Left cardiac atrium (tissue), 4 donors: ENCODE measurements at regions not wholly inside any gene's neighbourhood (a gene's known extent, or its start where the extent isn't known, plus 50 kb on each side); places are given as distances from the start of the nearest gene placed in this dataset.

Experiments
- ATAC-seq, 2 donors: fragments of 200-7000 bp; cut with Tn5 transposase; one replicate each; pipeline ENCODE4 v1.9.1; 2020; ENCODE audit warnings: mild to moderate bottlenecking in 2 of 2, moderate library complexity in 2 of 2
- DNase-seq: peaks from one replicate; pipeline ENCODE4 v3.0.0-alpha.2; 2020
- intact Hi-C, 2 donors: fragments of 100-400 bp; cut with DNase I; formaldehyde crosslinking; loops; one replicate each; pipeline versions ENCODE4 v1.14.1 to v1.15.1; 2022 to 2023
- donor health status: DM: no; HTN: yes; CAD: no.
- donor health status: DM: no; HTN: yes; CAD: no; lungs with severe emphysema.
- donor health status: DM: yes; HTN: yes; CAD: no.
- donor health status: Dilated cardiomyopathy.

GRCh38 chr22:48282804-48283203 is 1520.4 kb downstream of the TBC1D22A start:
- DNase-seq (no peak), ATAC-seq (no peak)
- intact Hi-C loops = no loop called here

- no peak for ATAC-seq
- DNase-seq = no peak
- intact Hi-C loops = no loop called here
These were observed 1517.0 kb downstream of the TBC1D22A start for GRCh38 chr22:48279461-48279756.

GRCh38 chr22:48278620-48279460 is 1516.4 kb downstream of the TBC1D22A start:
- DNase-seq (no peak), ATAC-seq (no peak)
- intact Hi-C loops = no loop called here

- ATAC-seq (no peak), DNase-seq (no peak)
- intact Hi-C loops = no loop called here
These were observed 1515.6 kb downstream of the TBC1D22A start for GRCh38 chr22:48277868-48278581.

- ATAC-seq (peak in 1 of 2 donors; percentile 16), DNase-seq (no peak)
- intact Hi-C loops = no loop called here
These were observed 1514.8 kb downstream of the TBC1D22A start for GRCh38 chr22:48276994-48277867.

- no peak for DNase-seq
- intact Hi-C loops = no loop called here
- ATAC-seq = no peak
These were observed 1513.0 kb downstream of the TBC1D22A start for GRCh38 chr22:48275412-48275811.

DNA sequence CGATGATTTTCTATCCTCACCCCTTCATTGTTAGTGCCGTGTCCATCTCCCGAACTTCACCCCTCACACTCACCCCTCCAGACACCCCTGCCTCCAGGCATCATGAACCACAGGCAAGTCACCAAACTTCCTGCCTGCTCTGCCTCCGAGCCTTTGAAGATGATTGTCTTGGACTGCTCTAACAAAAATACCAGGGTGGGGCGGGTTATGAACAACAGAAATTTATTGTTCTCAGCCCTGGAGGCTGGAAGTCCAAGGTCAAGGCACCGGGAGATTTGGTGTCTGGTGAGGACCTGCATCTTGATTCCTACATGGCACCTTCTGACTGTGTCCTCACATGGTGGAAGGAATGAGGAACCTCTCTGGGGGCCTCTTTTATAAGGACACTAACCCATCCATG is 1508.3 kb downstream of the TBC1D22A start:
- no peak for DNase-seq
- ATAC-seq = no peak
- intact Hi-C loops = no loop called here

DNA sequence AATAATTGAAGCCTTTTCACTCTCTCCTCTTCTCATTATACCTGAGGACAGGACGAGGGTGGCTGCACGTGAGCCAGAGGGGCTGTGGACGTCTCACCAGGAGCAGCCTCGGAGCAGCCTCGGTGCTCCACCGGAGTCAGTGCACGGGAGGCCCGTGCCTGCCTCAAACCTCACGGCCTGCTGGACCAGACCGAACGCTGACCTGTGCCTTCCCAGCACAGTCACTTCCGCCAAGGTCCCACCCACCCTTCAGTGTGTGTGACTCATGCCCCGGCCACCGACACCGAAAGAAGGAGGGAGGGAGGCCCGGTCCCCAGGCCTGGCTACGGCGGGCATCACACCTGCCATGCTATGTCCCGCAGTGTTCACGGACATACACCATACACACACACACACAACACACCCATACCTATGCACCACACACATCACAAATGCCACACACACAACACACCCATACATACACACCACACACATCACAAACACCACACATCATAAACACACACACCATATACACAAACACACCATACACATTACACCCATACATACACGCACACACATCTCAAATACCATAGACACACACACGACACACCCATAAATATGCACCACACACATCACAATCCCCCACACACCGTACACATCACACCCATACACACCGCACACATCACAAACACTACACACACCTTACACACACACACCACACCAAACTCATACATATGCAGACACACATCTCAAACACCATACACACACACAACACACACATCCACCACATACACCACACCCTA is 1506.5 kb downstream of the TBC1D22A start:
- intact Hi-C loops = no loop called here
- no peak for DNase-seq
- ATAC-seq = no peak

- ATAC-seq = no peak
- DNase-seq = no peak
- intact Hi-C loops = no loop called here
These were observed 1505.8 kb downstream of the TBC1D22A start for GRCh38 chr22:48268293-48268692.

DNA sequence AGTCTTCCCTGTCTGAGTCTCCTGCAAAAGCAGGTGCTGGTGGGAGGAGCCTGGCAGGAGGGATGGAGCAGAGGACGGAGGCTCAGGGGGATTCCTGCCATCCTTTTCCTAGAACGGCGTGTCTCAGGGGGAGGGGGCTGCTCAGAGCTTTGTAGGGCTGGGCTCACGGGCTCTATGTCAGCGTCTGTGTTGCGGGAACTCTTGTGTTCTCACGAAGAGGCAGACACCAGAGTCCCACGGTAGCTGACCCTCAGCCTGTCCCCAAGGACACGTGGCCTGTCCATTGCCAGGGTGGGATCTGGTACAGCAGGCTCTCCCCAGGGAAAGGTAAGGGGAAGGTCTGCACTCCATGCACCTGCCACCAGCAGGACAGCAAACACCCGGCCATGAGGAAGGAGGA is 1505.2 kb downstream of the TBC1D22A start:
- intact Hi-C loops = no loop called here
- ATAC-seq (no peak), DNase-seq (no peak)

- no peak for ATAC-seq
- intact Hi-C loops = no loop called here
- no peak for DNase-seq
These were observed 1502.7 kb downstream of the TBC1D22A start for GRCh38 chr22:48265000-48265625.

GRCh38 chr22:48264586-48264985 is 1502.1 kb downstream of the TBC1D22A start:
- intact Hi-C loops = no loop called here
- DNase-seq (no peak), ATAC-seq (no peak)

- ATAC-seq (no peak), DNase-seq (no peak)
- intact Hi-C loops = no loop called here
These were observed 1501.4 kb downstream of the TBC1D22A start for GRCh38 chr22:48263791-48264351.

DNA sequence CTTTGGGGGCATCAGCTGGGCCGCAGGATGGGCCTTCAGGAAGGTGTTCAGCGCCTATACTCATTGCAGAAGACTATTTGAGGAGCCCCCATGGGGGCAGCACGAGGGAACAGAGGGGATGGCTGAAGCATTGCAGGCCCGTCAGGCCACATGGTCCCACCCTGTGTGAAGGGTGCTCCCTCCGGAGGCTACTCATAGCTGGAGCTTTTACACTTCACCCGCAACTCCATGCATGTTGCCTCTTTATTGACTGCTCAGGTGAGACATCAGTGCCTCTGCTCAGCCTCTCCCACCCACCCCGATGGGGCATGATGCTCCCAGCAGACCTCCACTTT is 1500.9 kb downstream of the TBC1D22A start:
- ATAC-seq = no peak
- intact Hi-C loops = no loop called here
- no peak for DNase-seq

DNA sequence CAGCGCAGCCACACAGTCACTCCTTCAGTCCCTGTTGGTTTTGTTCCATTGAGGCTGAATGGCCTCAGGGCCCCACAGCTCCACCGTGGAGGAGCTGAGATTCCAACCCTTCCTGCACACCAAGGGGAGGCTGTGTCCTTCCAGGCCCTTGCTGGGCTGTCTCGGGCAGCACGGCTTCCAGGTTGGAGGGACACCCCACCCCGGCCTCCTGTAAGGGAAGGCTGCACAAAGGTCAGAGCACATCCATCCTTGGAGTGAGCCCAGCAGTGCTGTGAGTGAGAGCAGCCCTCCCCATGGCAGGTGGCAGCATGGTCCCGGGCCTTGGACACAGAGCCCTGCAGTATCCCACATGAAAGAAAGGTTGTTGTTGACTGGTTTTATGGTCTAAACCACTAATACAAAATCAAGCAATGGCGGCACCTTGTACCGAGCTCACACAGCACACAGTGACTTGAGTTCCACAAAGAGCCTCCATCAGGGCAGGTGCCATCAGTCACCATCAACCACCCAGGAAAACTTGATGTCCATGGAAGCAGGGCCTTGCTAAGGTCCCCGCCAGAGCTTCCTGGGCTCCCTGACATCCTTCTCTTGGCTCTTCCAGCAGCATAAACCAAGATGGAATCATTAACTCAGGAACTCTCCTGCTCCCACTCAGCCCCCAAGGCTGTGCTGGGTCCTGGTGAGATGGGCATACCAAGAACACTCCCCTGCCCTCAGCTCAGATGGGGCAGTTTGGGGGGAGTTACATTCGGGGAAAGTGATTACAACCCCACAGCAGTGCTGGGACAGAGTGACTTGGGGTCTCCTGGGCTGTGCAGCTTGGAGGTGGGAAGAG is 1500.4 kb downstream of the TBC1D22A start:
- ATAC-seq = no peak
- intact Hi-C loops = no loop called here
- DNase-seq = no peak

GRCh38 chr22:48261706-48262105 is 1499.3 kb downstream of the TBC1D22A start:
- no peak for ATAC-seq
- intact Hi-C loops = no loop called here
- DNase-seq = no peak

DNA sequence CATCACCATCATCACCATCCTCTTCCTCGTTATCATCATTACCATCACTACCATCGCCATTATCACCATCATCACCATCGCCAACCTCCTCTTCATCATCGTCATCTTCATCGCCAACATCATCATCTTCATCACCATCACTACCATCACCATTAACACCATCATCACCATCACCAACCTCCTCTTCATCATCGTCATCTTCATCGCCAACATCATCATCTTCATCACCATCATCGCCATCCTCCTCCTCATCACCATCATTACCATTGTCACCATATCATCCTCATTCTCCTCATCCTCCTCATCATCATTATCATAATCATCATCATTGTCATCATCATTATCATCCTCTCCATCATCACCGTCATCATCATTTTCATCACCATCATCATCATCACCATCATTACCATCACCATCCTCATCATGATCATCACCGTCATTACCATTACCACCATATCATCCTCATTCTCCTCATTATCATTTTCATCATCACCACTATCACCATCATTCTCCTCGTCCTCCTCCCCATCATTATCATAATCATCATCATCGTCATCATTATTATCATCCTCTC is 1498.7 kb downstream of the TBC1D22A start:
- intact Hi-C loops = no loop called here
- no peak for ATAC-seq
- no peak for DNase-seq
